ENCODE measurements at regions not wholly inside any gene's neighbourhood (a gene's known extent, or its start where the extent isn't known, plus 50 kb on each side); places are given as distances from the start of the nearest gene placed in this dataset.

- TF ChIP-seq EZH2 (IDR thresholded peaks at IDR 0.05): no peak
- no peak for TF ChIP-seq CTCF (IDR thresholded peaks at IDR 0.05 in 2 of 3, conservative IDR thresholded peaks at IDR 0.05 in 1 of 3; ENCODE audit: borderline replicate concordance in 1 of 3, insufficient read depth in 1 of 3, low read depth in 2 of 3, low read length in 2 of 3)
- TF ChIP-seq POLR2AphosphoS5 (IDR thresholded peaks at IDR 0.05; ENCODE audit: low read depth, low read length): no peak
- no peak for TF ChIP-seq SP1 (IDR thresholded peaks at IDR 0.05; ENCODE audit: low read depth)
- no peak for TF ChIP-seq CBX3 (IDR thresholded peaks at IDR 0.05; ENCODE audit: low read depth)
Measured at GRCh38 chr6:138653435-138653834, 120.1 kb upstream of the CCDC28A start.
